H9 (cell line): ENCODE measurements at regions not wholly inside any gene's neighbourhood (a gene's known extent, or its start where the extent isn't known, plus 50 kb on each side); places are given as distances from the start of the nearest gene placed in this dataset.

Experiments
- DNase-seq: peaks from one replicate; pipeline ENCODE4 v3.0.0-alpha.2; 2017
- H2AFZ ChIP-seq: one replicate; pipeline ENCODE4 v1.6.1; 2013; ENCODE audit warnings: mild to moderate bottlenecking, low read length, control low read depth, moderate library complexity
- H2AK5ac ChIP-seq: 2 replicates; pipeline ENCODE4 v1.6.1; 2013; ENCODE audit warnings: low read length, control low read depth, mixed read lengths; ENCODE audit not compliant: insufficient read length
- H2BK120ac ChIP-seq: one replicate; pipeline ENCODE4 v1.6.1; 2013; ENCODE audit warnings: low read depth, mild to moderate bottlenecking, low read length, control low read depth, inconsistent platforms; ENCODE audit not compliant: poor library complexity, severe bottlenecking
- H2BK12ac ChIP-seq: 2 replicates; pipeline ENCODE4 v1.6.1; 2013; ENCODE audit warnings: low read length, control low read depth, mixed read lengths, low read depth; ENCODE audit not compliant: insufficient read length
- H2BK15ac ChIP-seq: 2 replicates; pipeline ENCODE4 v1.6.1; 2013; ENCODE audit warnings: low read depth, low read length, control low read depth
- H2BK20ac ChIP-seq: one replicate; pipeline ENCODE4 v1.6.1; 2013; ENCODE audit warnings: low read depth, mild to moderate bottlenecking, low read length, control low read depth, inconsistent platforms; ENCODE audit not compliant: poor library complexity, severe bottlenecking
- H2BK5ac ChIP-seq: 2 replicates; pipeline ENCODE4 v1.6.1; 2013; ENCODE audit warnings: low read length, control low read depth, mixed read lengths; ENCODE audit not compliant: insufficient read length
- H3K14ac ChIP-seq: 2 replicates; pipeline ENCODE4 v1.6.1; 2013; ENCODE audit warnings: low read length, control low read depth; ENCODE audit not compliant: insufficient read depth
- H3K18ac ChIP-seq: 2 replicates; pipeline ENCODE4 v1.6.1; 2013; ENCODE audit warnings: low read depth, mild to moderate bottlenecking, mixed read lengths, low read length, control low read depth; ENCODE audit not compliant: insufficient read length
- H3K23ac ChIP-seq: 2 replicates; pipeline ENCODE4 v1.6.1; 2013; ENCODE audit warnings: low read length, control low read depth, mixed read lengths, low read depth; ENCODE audit not compliant: insufficient read length
- H3K23me2 ChIP-seq: 2 replicates; pipeline ENCODE4 v1.6.1; 2013; ENCODE audit warnings: low read depth, mild to moderate bottlenecking, mixed read lengths, low read length, control low read depth; ENCODE audit not compliant: insufficient read length, poor library complexity, severe bottlenecking
- H3K27ac ChIP-seq: 2 replicates; pipeline ENCODE4 v1.5.1; 2013; ENCODE audit warnings: low read length, control low read depth, mixed read lengths, low read depth; ENCODE audit not compliant: insufficient read length
- H3K27me3 ChIP-seq: 2 replicates; pipeline ENCODE4 v1.6.1; 2013; ENCODE audit warnings: low read length, control low read depth, inconsistent platforms; ENCODE audit not compliant: insufficient read depth
- H3K4ac ChIP-seq: 2 replicates; pipeline ENCODE4 v1.6.1; 2013; ENCODE audit warnings: low read depth, mild to moderate bottlenecking, control low read depth, inconsistent platforms, low read length, moderate library complexity
- H3K4me1 ChIP-seq: 2 replicates; pipeline ENCODE4 v1.6.1; 2013; ENCODE audit warnings: low read length, control low read depth, inconsistent platforms; ENCODE audit not compliant: insufficient read depth
- H3K4me2 ChIP-seq: 2 replicates; pipeline ENCODE4 v1.6.1; 2013; ENCODE audit warnings: low read length, control low read depth, mixed read lengths; ENCODE audit not compliant: insufficient read length, insufficient read depth
- H3K56ac ChIP-seq: 2 replicates; pipeline ENCODE4 v1.6.1; 2013; ENCODE audit warnings: low read depth, mild to moderate bottlenecking, mixed read lengths, low read length, control low read depth; ENCODE audit not compliant: insufficient read length
- H3K79me1 ChIP-seq: 2 replicates; pipeline ENCODE4 v1.6.1; 2013; ENCODE audit warnings: low read depth, mild to moderate bottlenecking, moderate library complexity, low read length, control low read depth, inconsistent platforms; ENCODE audit not compliant: insufficient read depth, poor library complexity, severe bottlenecking
- H3K79me2 ChIP-seq: 2 replicates; pipeline ENCODE4 v1.6.1; 2013; ENCODE audit warnings: low read length, control low read depth, inconsistent platforms; ENCODE audit not compliant: insufficient read depth
- H3K9ac ChIP-seq: 2 replicates; pipeline ENCODE4 v1.6.1; 2013; ENCODE audit warnings: low read length, control low read depth, mixed read lengths; ENCODE audit not compliant: insufficient read length; ENCODE audit errors: extremely low read depth
- H3K9me3 ChIP-seq: one replicate; pipeline ENCODE4 v1.6.1; 2013; ENCODE audit warnings: low read depth, low read length, inconsistent platforms; ENCODE audit not compliant: control insufficient read depth
- H3T11ph ChIP-seq: one replicate; pipeline ENCODE4 v1.6.1; 2013; ENCODE audit warnings: mild to moderate bottlenecking, low read length, control low read depth, inconsistent platforms
- H4K20me1 ChIP-seq: one replicate; pipeline ENCODE4 v1.6.1; 2013; ENCODE audit not compliant: control insufficient read depth, insufficient read length, insufficient read depth
- H4K5ac ChIP-seq: 2 replicates; pipeline ENCODE4 v1.6.1; 2013; ENCODE audit warnings: low read depth, mild to moderate bottlenecking, mixed read lengths, low read length, control low read depth; ENCODE audit not compliant: insufficient read length
- H4K8ac ChIP-seq: replicated peaks from 2 replicates; pipeline ENCODE4 v1.6.1; 2013; ENCODE audit warnings: low read length, control low read depth, mixed read lengths, low read depth; ENCODE audit not compliant: insufficient read length
- H4K91ac ChIP-seq: 2 replicates; pipeline ENCODE4 v1.6.1; 2013; ENCODE audit warnings: low read depth, mild to moderate bottlenecking, moderate library complexity, mixed read lengths, low read length, control low read depth; ENCODE audit not compliant: insufficient read length
- H3K27ac Mint-ChIP-seq, 3 experiments: 2 replicates in 2 of 3; 3 replicates in 1 of 3; pipeline ENCODE4 v1.8.0; 2020 to 2021; ENCODE audit warnings: mixed read lengths in 3 of 3, mild to moderate bottlenecking in 1 of 3, moderate library complexity in 1 of 3
- H3K27me3 Mint-ChIP-seq: 2 replicates; pipeline ENCODE4 v1.8.0; 2021; ENCODE audit warnings: low read depth, mild to moderate bottlenecking, moderate library complexity, mixed read lengths
- H3K36me3 Mint-ChIP-seq, 3 experiments: 2 replicates in 2 of 3; 3 replicates in 1 of 3; pipeline ENCODE4 v1.8.0; 2020 to 2021; ENCODE audit warnings: low read depth in 3 of 3, mixed read lengths in 3 of 3; ENCODE audit not compliant: insufficient read depth in 1 of 3
- H3K4me1 Mint-ChIP-seq, 2 experiments: 2 replicates each; pipeline ENCODE4 v1.8.0; 2020; ENCODE audit warnings: mixed read lengths in 2 of 2
- H3K4me3 Mint-ChIP-seq, 2 experiments: 2 replicates in 1 of 2; 3 replicates in 1 of 2; pipeline ENCODE4 v1.8.0; 2020 to 2021; ENCODE audit warnings: mild to moderate bottlenecking in 2 of 2, mixed read lengths in 2 of 2, moderate library complexity in 1 of 2
- H3K9me3 Mint-ChIP-seq, 2 experiments: 2 replicates in 1 of 2; 3 replicates in 1 of 2; pipeline ENCODE4 v1.8.0; 2020; ENCODE audit warnings: mild to moderate bottlenecking in 2 of 2, mixed read lengths in 2 of 2, moderate library complexity in 1 of 2
- WGBS: extraction: QIAGEN DNeasy Blood & Tissue Kit; methylation state at CpG from one replicate; pipeline ENCODE4 v1.1.7; 2013; ENCODE audit warnings: missing lambda C conversion rate, low lambda C conversion rate, mixed read lengths; ENCODE audit not compliant: insufficient read length; ENCODE audit errors: extremely low coverage; 5-methylcytosine and 5-hydroxymethylcytosine counted together
- TF ChIP-seq, protein P1 (sequence below): fragments of 200-600 bp; sonication (generic); conservative IDR thresholded peaks from 3 replicates; pipeline ENCODE4 v1.8.0; 2021; ENCODE audit warnings: antibody characterized with exemption, mild to moderate bottlenecking

GRCh38 chr1:83053446-83053845 lies 945.5 kb downstream of the TTLL7 start:
- no peak overlapping the region for H2AK5ac ChIP-seq
- H3K23me2 ChIP-seq: no peaks in the 10 kb centered on the region
- no peaks in the 10 kb centered on the region for H3K27me3 Mint-ChIP-seq
- H2BK5ac ChIP-seq: no peak overlapping the region
- H3K79me2 ChIP-seq: no peaks in the 10 kb centered on the region
- no peak overlapping the region for H4K91ac ChIP-seq
- no peak overlapping the region for H4K8ac ChIP-seq
- peaks cover 11 to 29% (median 27%) of the 10 kb centered on the region in 3 experiments for H3K36me3 Mint-ChIP-seq
- no peak overlapping the region for H4K5ac ChIP-seq
- H3K18ac ChIP-seq: no peak overlapping the region
- peaks cover 6 to 7% of the 10 kb centered on the region in 2 experiments for H3K4me1 Mint-ChIP-seq
- no peaks in the 10 kb centered on the region for H3K79me1 ChIP-seq
- no CpG with 5 or more reads among the region's 4 CpGs for WGBS
- H3K9me3 Mint-ChIP-seq: peaks cover 21 to 22% of the 10 kb centered on the region in 2 experiments
- H3K4me1 ChIP-seq: no peaks in the 10 kb centered on the region; the same call in 1 of the 2 replicates
- no peak overlapping the region for H3K9ac ChIP-seq
- H3K4me2 ChIP-seq: no peak overlapping the region
- TF ChIP-seq, protein P1, sequence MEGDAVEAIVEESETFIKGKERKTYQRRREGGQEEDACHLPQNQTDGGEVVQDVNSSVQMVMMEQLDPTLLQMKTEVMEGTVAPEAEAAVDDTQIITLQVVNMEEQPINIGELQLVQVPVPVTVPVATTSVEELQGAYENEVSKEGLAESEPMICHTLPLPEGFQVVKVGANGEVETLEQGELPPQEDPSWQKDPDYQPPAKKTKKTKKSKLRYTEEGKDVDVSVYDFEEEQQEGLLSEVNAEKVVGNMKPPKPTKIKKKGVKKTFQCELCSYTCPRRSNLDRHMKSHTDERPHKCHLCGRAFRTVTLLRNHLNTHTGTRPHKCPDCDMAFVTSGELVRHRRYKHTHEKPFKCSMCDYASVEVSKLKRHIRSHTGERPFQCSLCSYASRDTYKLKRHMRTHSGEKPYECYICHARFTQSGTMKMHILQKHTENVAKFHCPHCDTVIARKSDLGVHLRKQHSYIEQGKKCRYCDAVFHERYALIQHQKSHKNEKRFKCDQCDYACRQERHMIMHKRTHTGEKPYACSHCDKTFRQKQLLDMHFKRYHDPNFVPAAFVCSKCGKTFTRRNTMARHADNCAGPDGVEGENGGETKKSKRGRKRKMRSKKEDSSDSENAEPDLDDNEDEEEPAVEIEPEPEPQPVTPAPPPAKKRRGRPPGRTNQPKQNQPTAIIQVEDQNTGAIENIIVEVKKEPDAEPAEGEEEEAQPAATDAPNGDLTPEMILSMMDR: no peak
- H2BK20ac ChIP-seq: no peak overlapping the region
- no peak overlapping the region for H2BK15ac ChIP-seq
- no peak for DNase-seq
- no peak overlapping the region for H2BK12ac ChIP-seq
- no peak overlapping the region for H2AFZ ChIP-seq
- H3K56ac ChIP-seq: no peak overlapping the region
- no peak overlapping the region for H3T11ph ChIP-seq
- H3K27me3 ChIP-seq: no peaks in the 10 kb centered on the region
- H3K9me3 ChIP-seq: no peaks in the 10 kb centered on the region
- H2BK120ac ChIP-seq: no peak overlapping the region
- no peak overlapping the region for H3K14ac ChIP-seq
- H3K4me3 Mint-ChIP-seq: no peak overlapping the region
- no peak overlapping the region for H3K27ac Mint-ChIP-seq
- H3K23ac ChIP-seq: no peak overlapping the region
- no peak overlapping the region for H3K27ac ChIP-seq
- H3K4ac ChIP-seq: no peak overlapping the region
- no peaks in the 10 kb centered on the region for H4K20me1 ChIP-seq
